GM12878 (cell line): ENCODE measurements at regions not wholly inside any gene's neighbourhood (a gene's known extent, or its start where the extent isn't known, plus 50 kb on each side); places are given as distances from the start of the nearest gene placed in this dataset.

Experiments used
- ATAC-seq: fragments of 200-7000 bp; cut with Tn5 transposase; 3 replicates; pipeline ENCODE4 v1.9.1; 2020; ENCODE audit warnings: mild to moderate bottlenecking, moderate library complexity
- BruUV-seq: library from RNA; stranded (reverse); fragments of 400-500 nt; replicated peaks from 2 replicates; lab custom pipeline; 2021; lab: Mats Ljungman, UMichigan
- CTCF ChIA-PET: fragments of 300-600 bp; sonication (Branson Sonifier 250); formaldehyde crosslinking; extraction: SDS; loops from one replicate; lab custom pipeline; 2021; ENCODE audit warnings: inconsistent platforms; lab: Yijun Ruan, JAX
- POLR2A ChIA-PET: fragments of 350-600 bp; formaldehyde crosslinking; extraction: SDS; loops from one replicate; lab custom pipeline; 2021; ENCODE audit warnings: inconsistent platforms; lab: Charles Lee
- RAD21 ChIA-PET: fragments of 300-600 bp; sonication (Branson Sonifier 250); formaldehyde crosslinking; loops from one replicate; lab custom pipeline; 2023; ENCODE audit warnings: antibody characterized with exemption; ENCODE audit not compliant: unreplicated experiment; lab: Charles Lee
- SMC1A ChIA-PET: fragments of 300-600 bp; sonication (Branson Sonifier 250); formaldehyde crosslinking; loops from one replicate; lab custom pipeline; 2023; ENCODE audit not compliant: unreplicated experiment, uncharacterized antibody; lab: Charles Lee
- DNase-seq: peaks from one replicate; pipeline ENCODE4 v3.0.0-alpha.2; 2011; ENCODE audit warnings: low read depth, low spot score
- FAIRE-seq: peaks from 3 replicates; lab custom pipeline; 2011; peaks lifted over from hg19 to GRCh38; lab: Jason Lieb, UNC
- H2AFZ ChIP-seq: 2 replicates; pipeline ENCODE4 v1.6.0; 2011; ENCODE audit warnings: low read depth, low read length, control low read depth; ENCODE audit not compliant: control insufficient read depth
- H3K27ac ChIP-seq: 2 replicates; pipeline ENCODE4 v1.5.1; 2011; ENCODE audit warnings: control low read depth; ENCODE audit not compliant: control insufficient read depth, insufficient read depth
- H3K27me3 ChIP-seq, 2 experiments: replicated peaks in 1 of 2; 2 replicates each; pipeline versions ENCODE4 v1.6.0 to v1.6.1; 2011; ENCODE audit warnings: low read length in 1 of 2; ENCODE audit not compliant: control insufficient read depth in 2 of 2, insufficient read depth in 2 of 2
- H3K36me3 ChIP-seq, 2 experiments: 2 replicates each; pipeline ENCODE4 v1.5.1; 2011; ENCODE audit warnings: low read length in 1 of 2; ENCODE audit not compliant: control insufficient read depth in 2 of 2, insufficient read depth in 2 of 2
- H3K4me1 ChIP-seq: 2 replicates; pipeline ENCODE4 v1.6.1; 2011; ENCODE audit warnings: mild to moderate bottlenecking, low read length, moderate library complexity, mixed read lengths; ENCODE audit not compliant: control insufficient read depth, insufficient read depth
- H3K4me2 ChIP-seq: 2 replicates; pipeline ENCODE4 v1.6.0; 2011; ENCODE audit warnings: control low read depth; ENCODE audit not compliant: control insufficient read depth, insufficient read depth
- H3K4me3 ChIP-seq: fragments of 200-600 bp; sonication (generic); 2 replicates; pipeline ENCODE4 v1.5.1; 2016
- H3K79me2 ChIP-seq: 2 replicates; pipeline ENCODE4 v1.6.0; 2011; ENCODE audit warnings: low read length; ENCODE audit not compliant: control insufficient read depth, insufficient read depth
- H3K9ac ChIP-seq: 2 replicates; pipeline ENCODE4 v1.8.0; 2011; ENCODE audit warnings: low read length, control low read depth, mixed read lengths; ENCODE audit not compliant: control insufficient read depth, insufficient read depth
- H3K9me3 ChIP-seq: replicated peaks from 3 replicates; pipeline ENCODE4 v1.5.1; 2011; ENCODE audit warnings: mild to moderate bottlenecking, low read length; ENCODE audit not compliant: control insufficient read depth, insufficient read depth
- H4K20me1 ChIP-seq: 2 replicates; pipeline ENCODE4 v1.6.0; 2011; ENCODE audit not compliant: control insufficient read depth, insufficient read depth
- BHLHE40 ChIP-seq, 2 experiments: fragments of 450-650 bp in 1 of 2; IDR thresholded peaks; 2 replicates each; pipeline ENCODE4 v1.6.1; 2011 to 2017; ENCODE audit warnings: low read depth in 2 of 2, borderline replicate concordance in 1 of 2, improper control_type of control experiment in 1 of 2, low read length in 1 of 2, mild to moderate bottlenecking in 1 of 2
- BMI1 ChIP-seq: fragments of 450-650 bp; IDR thresholded peaks from 2 replicates; pipeline ENCODE4 v1.6.1; 2016; ENCODE audit warnings: mild to moderate bottlenecking, moderate library complexity, borderline replicate concordance
- CBFB ChIP-seq: IDR thresholded peaks from 2 replicates; pipeline ENCODE4 v1.6.1; 2016; ENCODE audit warnings: antibody characterized with exemption, low read depth
- CBX5 ChIP-seq: sonication (generic); IDR thresholded peaks from 2 replicates; pipeline ENCODE4 v1.6.1; 2016; ENCODE audit warnings: low read depth, moderate library complexity, mild to moderate bottlenecking, inconsistent platforms
- CHD2 ChIP-seq: IDR thresholded peaks from 2 replicates; pipeline ENCODE4 v1.6.1; 2011; ENCODE audit warnings: low read depth, low read length, improper control_type of control experiment, borderline replicate concordance
- EGR1 ChIP-seq, 2 experiments: IDR thresholded peaks; 1 replicate in 1 of 2; 2 replicates in 1 of 2; pipeline ENCODE4 v1.6.1; 2011 to 2012; ENCODE audit warnings: low read depth in 2 of 2, low read length in 2 of 2, borderline replicate concordance in 1 of 2, mild to moderate bottlenecking in 1 of 2, moderate library complexity in 1 of 2
- EZH2 ChIP-seq: IDR thresholded peaks from 2 replicates; pipeline ENCODE4 v1.6.1; 2012; ENCODE audit warnings: low read depth, mild to moderate bottlenecking, control low read depth, inconsistent platforms, low read length, borderline replicate concordance; ENCODE audit not compliant: control insufficient read depth
- FOXM1 ChIP-seq: IDR thresholded peaks from 2 replicates; pipeline ENCODE4 v1.6.1; 2012; ENCODE audit warnings: low read depth, mild to moderate bottlenecking, inconsistent platforms, low read length, moderate library complexity
- GABPA ChIP-seq: IDR thresholded peaks from 2 replicates; pipeline ENCODE4 v1.6.1; 2014; ENCODE audit warnings: antibody characterized with exemption, low read depth, mild to moderate bottlenecking, inconsistent platforms
- HDAC2 ChIP-seq: fragments of 200-600 bp; sonication (generic); IDR thresholded peaks from 2 replicates; pipeline ENCODE4 v1.6.1; 2017
- KLF5 ChIP-seq: fragments of 450-650 bp; IDR thresholded peaks from 2 replicates; pipeline ENCODE4 v1.6.1; 2014; ENCODE audit warnings: mild to moderate bottlenecking; ENCODE audit not compliant: partially characterized antibody
- MAX ChIP-seq: IDR thresholded peaks from 2 replicates; pipeline ENCODE4 v1.6.1; 2012; ENCODE audit warnings: low read depth, low read length, improper control_type of control experiment
- MLLT1 ChIP-seq: fragments of 450-650 bp; IDR thresholded peaks from 2 replicates; pipeline ENCODE4 v1.6.1; 2016; ENCODE audit warnings: mild to moderate bottlenecking
- POLR2AphosphoS5 ChIP-seq: IDR thresholded peaks from 2 replicates; pipeline ENCODE4 v1.6.1; 2011; ENCODE audit warnings: mild to moderate bottlenecking, low read length, inconsistent platforms
- SIN3A ChIP-seq: IDR thresholded peaks from 2 replicates; pipeline ENCODE4 v1.6.1; 2012; ENCODE audit warnings: low read depth, low read length, improper control_type of control experiment
- SREBF1 ChIP-seq: IDR thresholded peaks from 2 replicates; pipeline ENCODE4 v1.6.1; 2012; ENCODE audit warnings: mild to moderate bottlenecking, low read length
- STAT1 ChIP-seq: fragments of 450-650 bp; conservative IDR thresholded peaks from 2 replicates; pipeline ENCODE4 v1.6.1; 2014; ENCODE audit warnings: antibody characterized with exemption, mild to moderate bottlenecking
- TCF12 ChIP-seq: IDR thresholded peaks from 2 replicates; pipeline ENCODE4 v1.6.1; 2011; ENCODE audit warnings: low read depth, mild to moderate bottlenecking, low read length
- WRNIP1 ChIP-seq: IDR thresholded peaks from 2 replicates; pipeline ENCODE4 v1.6.1; 2011; ENCODE audit warnings: low read depth, low read length, improper control_type of control experiment, borderline replicate concordance
- WGBS: methylation state at CpG from one replicate; pipeline ENCODE4 v1.1.6; 2016; ENCODE audit warnings: low lambda C conversion rate; ENCODE audit not compliant: insufficient replicate concordance, insufficient coverage; ENCODE audit errors: missing lambda C conversion rate; 5-methylcytosine and 5-hydroxymethylcytosine counted together
- in situ Hi-C: fragments of 300-500 bp; cut with MboI; formaldehyde crosslinking; loops from 9 replicates; pipeline ENCODE4 v1.14.3; 2018; ENCODE audit warnings: mixed read lengths
- intact Hi-C: fragments of 100-400 bp; cut with micrococcal nuclease; formaldehyde crosslinking; loops from one replicate; pipeline ENCODE4 v1.14.2; 2022; ENCODE audit not compliant: unreplicated experiment

- no peak overlapping the region for H2AFZ ChIP-seq
- no peaks in the 10 kb centered on the region for H3K9me3 ChIP-seq
- DNase-seq, result no peak
- in situ Hi-C loops, result no loop called here
- CTCF ChIA-PET, result no interaction called here
- no peaks in the 10 kb centered on the region for H3K27me3 ChIP-seq
- no TSS peak for BruUV-seq
- WGBS, result 54% methylated on average over 2 of the region's 2 CpGs
- TF ChIP-seq CBFB (no peak), HDAC2 (no peak), CBX5 (no peak), SIN3A (no peak), BMI1 (no peak), TCF12 (no peak), MAX (no peak), KLF5 (no peak), WRNIP1 (no peak), CHD2 (no peak), GABPA (no peak), EZH2 (no peak), BHLHE40 (IDR thresholded peaks at IDR 0.05; ENCODE audit: borderline replicate concordance in 1 of 2, low read depth in 2 of 2, low read length in 1 of 2) (no peak), MLLT1 (no peak), STAT1 (no peak), FOXM1 (no peak), EGR1 (IDR thresholded peaks at IDR 0.05; ENCODE audit: borderline replicate concordance in 1 of 2, low read depth in 2 of 2, low read length in 2 of 2) (no peak), POLR2AphosphoS5 (no peak), SREBF1 (no peak)
- TF ChIP-seq, all 136 proteins: peak for 0
- no peaks in the 10 kb centered on the region for H4K20me1 ChIP-seq
- H3K4me1 ChIP-seq, result no peaks in the 10 kb centered on the region
- POLR2A ChIA-PET, result no interaction called here
- SMC1A ChIA-PET, result no interaction called here
- FAIRE-seq (no peak), ATAC-seq (no peak)
- H3K79me2 ChIP-seq, result no peaks in the 10 kb centered on the region
- H3K9ac ChIP-seq, result no peak overlapping the region
- H3K36me3 ChIP-seq, result no peaks in the 10 kb centered on the region
- intact Hi-C loops, result no loop called here
- no peak overlapping the region for H3K4me3 ChIP-seq
- RAD21 ChIA-PET, result no interaction called here
- H3K27ac ChIP-seq, result no peak overlapping the region
- H3K4me2 ChIP-seq, result no peak overlapping the region
These were observed 152.7 kb upstream of the CCDC179 start for GRCh38 chr11:23012930-23013329.
